ENCODE measurements at regions not wholly inside any gene's neighbourhood (a gene's known extent, or its start where the extent isn't known, plus 50 kb on each side); places are given as distances from the start of the nearest gene placed in this dataset.

GRCh38 chr3:145785668-145786067 is 375.3 kb downstream of the PLOD2 start:
- DNase-seq (ENCODE audit: low read depth in 2 of 2), result no peak

GRCh38 chr3:145798007-145798406 is 363.0 kb downstream of the PLOD2 start:
- DNase-seq (ENCODE audit: low read depth in 2 of 2), result no peak

- no peak for DNase-seq (ENCODE audit: low read depth in 2 of 2)
Measured at GRCh38 chr3:145798696-145799537, 362.1 kb downstream of the PLOD2 start.

- no peak for DNase-seq (ENCODE audit: low read depth in 2 of 2)
Measured at GRCh38 chr3:145801696-145802095, 359.3 kb downstream of the PLOD2 start.

GRCh38 chr3:145807990-145808389 is 353.0 kb downstream of the PLOD2 start:
- peak; percentile 16 to 37 for DNase-seq (ENCODE audit: low read depth in 2 of 2)

- no peak for DNase-seq (ENCODE audit: low read depth in 2 of 2)
Measured at GRCh38 chr3:145812391-145812790, 348.6 kb downstream of the PLOD2 start.

- DNase-seq (ENCODE audit: low read depth in 2 of 2), result no peak
Measured at GRCh38 chr3:145815707-145816413, 345.1 kb downstream of the PLOD2 start.

GRCh38 chr3:145817870-145818483 is 343.0 kb downstream of the PLOD2 start:
- DNase-seq (ENCODE audit: low read depth in 2 of 2), result no peak

GRCh38 chr3:145820170-145820569 is 340.8 kb downstream of the PLOD2 start:
- no peak for DNase-seq (ENCODE audit: low read depth in 2 of 2)

GRCh38 chr3:145842294-145842902 is 318.6 kb downstream of the PLOD2 start:
- DNase-seq (ENCODE audit: low read depth in 2 of 2), result no peak

- no peak for DNase-seq (ENCODE audit: low read depth in 2 of 2)
Measured at GRCh38 chr3:145843561-145843960, 317.4 kb downstream of the PLOD2 start.

- no peak for DNase-seq (ENCODE audit: low read depth in 2 of 2)
Measured at GRCh38 chr3:145849115-145849514, 311.9 kb downstream of the PLOD2 start.

GRCh38 chr3:145854499-145854898 is 306.5 kb downstream of the PLOD2 start:
- no peak for DNase-seq (ENCODE audit: low read depth in 2 of 2)

GRCh38 chr3:145857956-145858355 is 303.0 kb downstream of the PLOD2 start:
- DNase-seq (ENCODE audit: low read depth in 2 of 2), result no peak

GRCh38 chr3:145864336-145864735 is 296.6 kb downstream of the PLOD2 start:
- no peak for DNase-seq (ENCODE audit: low read depth in 2 of 2)

GRCh38 chr3:145865399-145866018 is 295.5 kb downstream of the PLOD2 start:
- no peak for DNase-seq (ENCODE audit: low read depth in 2 of 2)

GRCh38 chr3:145869958-145870357 is 291.0 kb downstream of the PLOD2 start:
- no peak for DNase-seq (ENCODE audit: low read depth in 2 of 2)

GRCh38 chr3:145882436-145882835 is 278.5 kb downstream of the PLOD2 start:
- no peak for DNase-seq (ENCODE audit: low read depth in 2 of 2)

GRCh38 chr3:145889730-145890129 is 271.3 kb downstream of the PLOD2 start:
- DNase-seq (ENCODE audit: low read depth in 2 of 2), result no peak

GRCh38 chr3:145892869-145893268 is 268.1 kb downstream of the PLOD2 start:
- no peak for DNase-seq (ENCODE audit: low read depth in 2 of 2)

- DNase-seq (ENCODE audit: low read depth in 2 of 2), result no peak
Measured at GRCh38 chr3:145893331-145893730, 267.7 kb downstream of the PLOD2 start.

GRCh38 chr3:145898487-145898886 is 262.5 kb downstream of the PLOD2 start:
- no peak for DNase-seq (ENCODE audit: low read depth in 2 of 2)

Measured in dermis microvascular lymphatic vessel endothelial cell (primary cell).